Eye (tissue), 1 donor: ENCODE measurements at regions not wholly inside any gene's neighbourhood (a gene's known extent, or its start where the extent isn't known, plus 50 kb on each side); places are given as distances from the start of the nearest gene placed in this dataset.

Experiments used
- DNase-seq: peaks from one replicate; pipeline ENCODE4 v3.0.0-alpha.2; 2015

DNA sequence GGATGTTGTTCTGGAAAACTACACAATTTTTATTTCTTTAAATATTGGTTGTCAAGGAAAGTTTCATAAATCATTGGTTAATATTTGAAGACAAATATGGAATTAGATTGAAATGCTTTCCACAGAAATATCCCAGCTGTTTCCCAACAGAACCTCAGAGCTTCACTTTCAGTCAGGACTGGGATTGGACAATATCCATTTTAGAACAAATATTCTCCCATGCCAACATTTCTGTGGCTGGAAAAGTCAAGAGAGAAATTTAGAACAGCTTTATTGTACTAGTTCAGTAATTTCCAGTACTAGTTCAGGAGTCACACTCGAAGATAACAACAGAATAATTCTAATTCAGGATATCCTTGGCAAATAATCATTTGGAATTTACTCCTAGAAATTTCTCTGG is 116.1 kb upstream of the TUT7 start:
- no peak for DNase-seq

DNA sequence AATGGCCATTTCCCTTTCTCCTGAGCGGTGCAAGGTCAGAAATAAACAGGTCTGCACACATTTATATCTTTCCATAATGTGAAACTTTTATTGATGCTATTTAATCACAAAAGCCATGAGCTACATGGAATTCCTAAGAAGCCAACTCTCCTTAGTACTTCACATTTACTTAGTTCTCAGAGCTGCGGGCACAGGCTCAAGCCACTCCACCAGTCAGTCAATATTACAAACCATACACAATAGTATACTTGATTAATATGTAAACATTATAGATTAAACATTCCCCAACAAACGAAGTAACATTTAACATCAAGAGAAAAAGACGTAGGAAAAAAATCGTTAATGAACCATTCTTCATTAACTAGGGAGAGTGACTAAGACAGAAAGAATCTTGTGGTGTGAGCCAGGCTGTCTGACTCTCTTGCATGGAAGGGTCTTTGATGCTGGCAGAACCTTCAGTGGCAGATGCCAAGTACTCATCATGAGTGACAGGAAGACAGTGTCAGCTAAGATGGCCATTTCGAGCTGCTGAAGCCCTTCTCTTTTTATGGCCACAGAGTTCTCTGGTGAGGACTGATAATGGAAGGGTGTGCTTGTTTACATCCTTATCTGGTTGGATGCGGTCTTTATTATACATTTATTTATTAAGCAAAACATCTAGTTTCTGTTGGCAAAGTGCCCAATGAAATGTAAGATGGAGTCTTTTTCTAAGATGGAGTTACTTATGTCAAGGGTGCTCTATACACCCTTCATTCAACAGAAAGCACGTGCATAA is 115.5 kb upstream of the TUT7 start:
- DNase-seq, result no peak

DNA sequence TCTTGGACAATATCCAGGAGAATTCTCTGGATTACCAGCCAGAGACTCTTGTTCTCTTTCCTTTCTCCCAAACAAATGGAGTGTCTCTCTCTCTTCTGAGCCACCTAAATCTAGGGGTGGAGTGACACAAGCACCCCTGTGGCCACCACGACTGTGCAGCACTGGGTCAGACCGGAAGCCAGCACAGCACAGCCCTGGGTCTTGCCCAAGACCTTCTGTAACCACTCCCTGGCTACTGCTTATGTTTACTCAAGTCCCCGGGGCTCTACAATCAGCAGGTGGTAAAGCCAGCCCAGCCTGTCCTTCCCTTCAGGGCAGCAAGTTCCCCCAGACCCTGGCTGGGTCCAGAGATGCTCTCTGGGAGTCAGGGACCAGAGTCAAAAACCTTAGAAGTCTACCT is 110.0 kb upstream of the TUT7 start:
- no peak for DNase-seq

- peak; percentile 32 for DNase-seq
Measured at GRCh38 chr9:86460216-86461002, 106.2 kb upstream of the TUT7 start.

DNA sequence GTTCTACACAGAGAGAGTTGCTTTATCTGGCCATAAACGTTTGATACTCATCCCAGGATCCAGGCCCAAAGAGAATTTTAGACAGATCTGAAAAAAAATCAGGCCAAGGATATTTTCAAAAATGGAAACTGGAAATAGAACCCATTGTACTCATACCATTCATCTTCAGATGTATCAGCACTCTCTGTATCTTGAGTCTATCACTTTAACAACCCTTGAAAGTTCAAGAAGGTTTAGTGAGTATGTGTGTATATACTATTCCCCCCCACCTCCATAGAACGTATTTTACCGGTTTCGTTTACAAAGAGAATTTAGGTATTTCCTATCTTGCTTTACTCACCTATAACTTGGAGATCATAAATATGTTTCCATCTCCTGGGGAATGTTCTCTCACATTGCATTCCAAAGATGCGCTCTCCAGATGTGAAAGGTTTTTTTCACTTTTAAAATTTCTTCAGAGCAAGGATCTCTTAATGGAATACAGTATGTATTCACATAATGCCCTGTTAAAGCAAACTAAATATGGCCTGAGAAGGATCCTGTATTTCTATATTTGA is 105.5 kb upstream of the TUT7 start:
- no peak for DNase-seq

DNA sequence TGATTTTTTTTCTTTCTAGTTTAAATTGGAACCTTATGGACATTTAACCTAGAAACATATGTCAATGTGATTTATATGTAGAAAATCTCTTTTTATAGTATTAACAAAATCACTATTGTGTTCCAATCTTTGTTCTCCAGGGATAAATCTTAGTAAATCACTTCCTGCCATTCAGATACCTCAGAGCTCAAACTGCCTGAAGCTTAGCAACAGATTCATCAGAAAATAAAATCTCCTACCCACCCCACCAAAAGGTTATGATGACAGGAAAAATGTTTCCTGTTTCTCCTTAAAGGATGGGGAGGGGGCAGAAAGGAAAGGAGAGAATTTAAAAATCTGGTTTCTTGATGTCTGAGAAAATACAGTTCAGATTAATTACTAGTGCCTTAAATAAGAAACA is 105.0 kb upstream of the TUT7 start:
- DNase-seq, result no peak

- no peak for DNase-seq
Measured at GRCh38 chr9:86458191-86458855, 104.1 kb upstream of the TUT7 start.

DNA sequence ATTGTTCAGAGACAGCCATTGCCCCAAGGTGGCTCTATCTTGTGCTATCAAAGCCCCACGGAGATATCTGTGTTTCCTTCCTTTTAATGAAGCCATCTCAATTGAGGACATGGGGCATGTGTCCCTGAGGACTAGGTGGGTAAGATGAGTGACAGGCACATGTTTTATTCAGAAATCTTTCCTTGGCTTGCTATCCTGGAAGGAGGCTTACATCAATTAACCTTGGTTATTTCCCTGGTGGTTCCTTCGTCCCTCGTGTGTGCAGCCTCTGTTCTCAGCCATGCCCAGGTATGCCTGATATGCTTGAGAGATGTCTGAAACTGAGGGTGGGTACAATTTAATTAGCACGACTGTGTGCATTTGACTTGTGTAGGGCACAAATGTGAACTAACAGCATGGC is 102.2 kb upstream of the TUT7 start:
- peak; percentile 8 for DNase-seq

- DNase-seq, result peak; percentile 20
Measured at GRCh38 chr9:86454701-86455615, 100.7 kb upstream of the TUT7 start.

GRCh38 chr9:86452201-86452828 is 98.1 kb upstream of the TUT7 start:
- DNase-seq, result no peak

GRCh38 chr9:86449246-86449645 is 95.0 kb upstream of the TUT7 start:
- no peak for DNase-seq

DNA sequence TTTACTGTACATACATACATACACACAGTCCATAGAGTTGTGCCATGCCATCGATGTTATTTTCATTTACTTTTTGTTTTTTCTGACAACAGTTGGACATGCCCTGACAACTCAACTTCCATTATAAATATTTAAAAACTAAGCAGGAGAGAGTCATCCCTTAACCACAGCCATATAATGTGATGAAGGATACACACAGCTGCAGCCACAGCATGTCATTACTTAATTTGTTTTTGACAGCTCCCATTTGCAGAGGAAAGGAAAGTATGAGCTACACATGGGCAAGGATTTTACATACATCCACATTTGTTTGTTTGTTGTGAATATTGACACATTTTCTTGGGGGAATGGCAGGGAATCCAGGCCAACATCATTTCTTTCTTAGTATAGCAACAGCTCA is 91.5 kb upstream of the TUT7 start:
- DNase-seq, result no peak

- no peak for DNase-seq
Measured at GRCh38 chr9:86443992-86444391, 89.8 kb upstream of the TUT7 start.

- peak; percentile 79 for DNase-seq
Measured at GRCh38 chr9:86434039-86434726, 80.0 kb upstream of the TUT7 start.

- peak; percentile 9 for DNase-seq
Measured at GRCh38 chr9:86424251-86424891, 70.2 kb upstream of the TUT7 start.

- peak; percentile 76 for DNase-seq
Measured at GRCh38 chr9:86413971-86414880, 60.0 kb upstream of the TUT7 start.

GRCh38 chr9:86410281-86410680 is 56.1 kb upstream of the TUT7 start:
- no peak for DNase-seq

GRCh38 chr9:86408121-86408520 is 53.9 kb upstream of the TUT7 start:
- no peak for DNase-seq

DNA sequence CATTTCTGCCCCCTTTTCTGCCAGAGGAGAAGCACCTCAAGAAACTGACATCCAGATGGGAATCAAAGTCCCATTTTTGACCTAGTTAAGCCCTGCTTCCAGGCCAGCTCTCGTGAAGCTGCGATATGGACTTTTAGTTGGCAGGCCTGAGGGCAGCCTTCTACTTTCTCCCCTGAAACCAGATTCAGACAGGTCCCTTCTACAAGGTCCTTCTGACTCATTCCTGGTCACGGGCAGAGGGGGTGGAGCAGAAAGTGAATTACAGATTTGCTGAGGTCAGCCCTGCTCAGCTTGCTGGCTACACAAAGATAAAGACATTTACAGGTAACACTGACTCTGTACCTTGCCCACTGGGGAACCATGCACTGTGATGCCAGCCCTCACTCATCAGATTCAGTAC is 52.8 kb upstream of the TUT7 start:
- no peak for DNase-seq

GRCh38 chr9:86406366-86406765 is 52.2 kb upstream of the TUT7 start:
- peak; percentile 15 for DNase-seq
